D721Med (cell line): ENCODE measurements at regions not wholly inside any gene's neighbourhood (a gene's known extent, or its start where the extent isn't known, plus 50 kb on each side); places are given as distances from the start of the nearest gene placed in this dataset.

ENCODE experiments used
- DNase-seq: peaks from one replicate; pipeline ENCODE4 v3.0.0; 2011; ENCODE audit warnings: low spot score; ENCODE audit not compliant: insufficient read length
- FAIRE-seq: peaks from 2 replicates; lab custom pipeline; 2011; peaks lifted over from hg19 to GRCh38; lab: Jason Lieb, UNC
- CTCF ChIP-seq: IDR thresholded peaks from 2 replicates; pipeline ENCODE4 v1.5.1; 2012; ENCODE audit warnings: mild to moderate bottlenecking, control low read depth; ENCODE audit not compliant: insufficient read depth; ENCODE audit errors: missing control alignments

- no peak for FAIRE-seq
Observed at GRCh38 chr2:163541943-163542342, 193.9 kb downstream of the FIGN start.

GRCh38 chr2:163541495-163541894 lies 194.3 kb downstream of the FIGN start:
- DNase-seq (no peak), FAIRE-seq (no peak)
- no peak for TF ChIP-seq CTCF

More at GRCh38 chr2:163541943-163542342, 193.9 kb downstream of the FIGN start:
- no peak for DNase-seq
- no peak for TF ChIP-seq CTCF

- no peak for DNase-seq
- peak; percentile 60 for FAIRE-seq
- TF ChIP-seq CTCF, result no peak
Observed at GRCh38 chr2:163528640-163529217, 207.1 kb downstream of the FIGN start.

GRCh38 chr2:163527381-163527780 lies 208.4 kb downstream of the FIGN start:
- DNase-seq (no peak), FAIRE-seq (no peak)
- TF ChIP-seq CTCF, result no peak

- TF ChIP-seq CTCF, result no peak
- FAIRE-seq (no peak), DNase-seq (no peak)
Observed at GRCh38 chr2:163518762-163519161, 217.0 kb downstream of the FIGN start.

GRCh38 chr2:163515836-163516235 lies 220.0 kb downstream of the FIGN start:
- TF ChIP-seq CTCF, result no peak
- no peak for FAIRE-seq
- DNase-seq, result no peak

- TF ChIP-seq CTCF, result no peak
- FAIRE-seq (no peak), DNase-seq (no peak)
Observed at GRCh38 chr2:163505281-163505680, 230.5 kb downstream of the FIGN start.
